ENCODE measurements at regions not wholly inside any gene's neighbourhood (a gene's known extent, or its start where the extent isn't known, plus 50 kb on each side); places are given as distances from the start of the nearest gene placed in this dataset.

- TF ChIP-seq POLR2A (IDR thresholded peaks at IDR 0.05) = no peak
- TF ChIP-seq, protein P1, sequence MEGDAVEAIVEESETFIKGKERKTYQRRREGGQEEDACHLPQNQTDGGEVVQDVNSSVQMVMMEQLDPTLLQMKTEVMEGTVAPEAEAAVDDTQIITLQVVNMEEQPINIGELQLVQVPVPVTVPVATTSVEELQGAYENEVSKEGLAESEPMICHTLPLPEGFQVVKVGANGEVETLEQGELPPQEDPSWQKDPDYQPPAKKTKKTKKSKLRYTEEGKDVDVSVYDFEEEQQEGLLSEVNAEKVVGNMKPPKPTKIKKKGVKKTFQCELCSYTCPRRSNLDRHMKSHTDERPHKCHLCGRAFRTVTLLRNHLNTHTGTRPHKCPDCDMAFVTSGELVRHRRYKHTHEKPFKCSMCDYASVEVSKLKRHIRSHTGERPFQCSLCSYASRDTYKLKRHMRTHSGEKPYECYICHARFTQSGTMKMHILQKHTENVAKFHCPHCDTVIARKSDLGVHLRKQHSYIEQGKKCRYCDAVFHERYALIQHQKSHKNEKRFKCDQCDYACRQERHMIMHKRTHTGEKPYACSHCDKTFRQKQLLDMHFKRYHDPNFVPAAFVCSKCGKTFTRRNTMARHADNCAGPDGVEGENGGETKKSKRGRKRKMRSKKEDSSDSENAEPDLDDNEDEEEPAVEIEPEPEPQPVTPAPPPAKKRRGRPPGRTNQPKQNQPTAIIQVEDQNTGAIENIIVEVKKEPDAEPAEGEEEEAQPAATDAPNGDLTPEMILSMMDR (IDR thresholded peaks at IDR 0.05 in 4 of 5, conservative IDR thresholded peaks at IDR 0.05 in 1 of 5) = no peak
Observed at GRCh38 chr1:212225416-212225815, 59.8 kb upstream of the PPP2R5A start.
